ENCODE measurements at regions not wholly inside any gene's neighbourhood (a gene's known extent, or its start where the extent isn't known, plus 50 kb on each side); places are given as distances from the start of the nearest gene placed in this dataset.

DNA sequence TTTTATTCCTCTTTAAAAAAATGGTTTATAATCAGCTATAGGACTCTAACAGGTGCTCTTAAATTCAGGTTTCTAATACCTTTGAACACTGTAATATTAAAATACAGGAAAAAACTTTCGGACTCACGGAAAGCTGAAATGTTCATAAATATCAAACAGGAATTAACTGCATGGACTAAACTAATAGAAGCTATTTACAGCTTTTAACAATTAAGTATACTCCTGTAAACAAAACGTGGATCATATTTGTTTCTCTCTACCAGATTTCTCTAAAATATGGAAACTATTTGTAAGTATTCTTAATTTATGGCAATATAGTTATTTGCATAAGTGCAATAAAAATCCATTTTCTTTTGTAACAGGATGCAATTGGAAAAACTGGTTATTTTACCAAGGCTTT is 108.9 kb upstream of the RESF1 start:
- Histone ChIP-seq H3K27me3 (ENCODE audit: control insufficient read depth in 2 of 2, insufficient read depth in 2 of 2, low read length in 2 of 2) (no peaks in the 10 kb centered on the region), H3K4me2 (ENCODE audit: insufficient read depth, low read length) (no peak overlapping the region), H3K4me1 (ENCODE audit: control insufficient read depth, extremely low read depth, insufficient read depth, low read length) (no peaks in the 10 kb centered on the region), H3K4me3 (replicated peaks in 1 of 3; ENCODE audit: insufficient read depth in 1 of 3, low read depth in 1 of 3, low read length in 3 of 3) (no peak overlapping the region), H3K36me3 (ENCODE audit: control insufficient read depth in 2 of 2, extremely low read depth in 1 of 2, insufficient read depth in 2 of 2, low read length in 2 of 2) (no peaks in the 10 kb centered on the region), H3K9ac (replicated peaks; ENCODE audit: extremely low read depth, insufficient read depth, low read length) (no peak overlapping the region), H4K20me1 (replicated peaks; ENCODE audit: control insufficient read depth, extremely low read depth, insufficient read depth, low read length) (no peaks in the 10 kb centered on the region), H3K9me3 (replicated peaks; ENCODE audit: control insufficient read depth, insufficient read depth, low read length) (peaks cover 7% of the 10 kb centered on the region), H3K79me2 (ENCODE audit: control insufficient read depth, insufficient read depth, low read length) (no peaks in the 10 kb centered on the region), H3K9me1 (replicated peaks; ENCODE audit: control insufficient read depth, extremely low read depth, insufficient read depth, low read length) (no peaks in the 10 kb centered on the region), H3K27ac (ENCODE audit: insufficient read depth, low read depth, low read length) (no peak overlapping the region), H2AFZ (ENCODE audit: low read depth, low read length) (no peak overlapping the region)
- FAIRE-seq (no peak), DNase-seq (ENCODE audit: low read depth, low spot score) (peak; percentile 21)
- BruUV-seq (replicated peaks), result no TSS peak
- intact Hi-C loops (cut with micrococcal nuclease) (no loop called here), dilution Hi-C loops (cut with MboI; ENCODE audit: extremely low pct_ligation_motif_present, low sequenced_read_pairs) (no loop called here)
- POLR2A ChIA-PET, result no interaction called here
- CTCF ChIA-PET, result interaction anchor here (0.7 kb wide), 1 partner anchor 24 kb away, joined by 3 read pairs; no protein-coding TSS in a partner anchor
- TF ChIP-seq POLR2AphosphoS5 (IDR thresholded peaks at IDR 0.05; ENCODE audit: insufficient read depth, low read depth, low read length) (no peak), EZH2 (IDR thresholded peaks at IDR 0.05; ENCODE audit: borderline replicate concordance, low read depth, low read length, severe bottlenecking) (no peak), GATA2 (IDR thresholded peaks at IDR 0.05; ENCODE audit: insufficient read depth, insufficient read length, low read depth, low read length) (no peak), JUN (IDR thresholded peaks at IDR 0.05; ENCODE audit: borderline replicate concordance, insufficient read depth, insufficient read length, low read depth) (no peak), FOS (IDR thresholded peaks at IDR 0.05; ENCODE audit: borderline replicate concordance, insufficient read depth, low read length) (no peak), POLR2A (IDR thresholded peaks at IDR 0.05; ENCODE audit: low read depth, low read length) (no peak), MYC (IDR thresholded peaks at IDR 0.05; ENCODE audit: low read depth, low read length) (no peak)
- TF ChIP-seq, protein P1, sequence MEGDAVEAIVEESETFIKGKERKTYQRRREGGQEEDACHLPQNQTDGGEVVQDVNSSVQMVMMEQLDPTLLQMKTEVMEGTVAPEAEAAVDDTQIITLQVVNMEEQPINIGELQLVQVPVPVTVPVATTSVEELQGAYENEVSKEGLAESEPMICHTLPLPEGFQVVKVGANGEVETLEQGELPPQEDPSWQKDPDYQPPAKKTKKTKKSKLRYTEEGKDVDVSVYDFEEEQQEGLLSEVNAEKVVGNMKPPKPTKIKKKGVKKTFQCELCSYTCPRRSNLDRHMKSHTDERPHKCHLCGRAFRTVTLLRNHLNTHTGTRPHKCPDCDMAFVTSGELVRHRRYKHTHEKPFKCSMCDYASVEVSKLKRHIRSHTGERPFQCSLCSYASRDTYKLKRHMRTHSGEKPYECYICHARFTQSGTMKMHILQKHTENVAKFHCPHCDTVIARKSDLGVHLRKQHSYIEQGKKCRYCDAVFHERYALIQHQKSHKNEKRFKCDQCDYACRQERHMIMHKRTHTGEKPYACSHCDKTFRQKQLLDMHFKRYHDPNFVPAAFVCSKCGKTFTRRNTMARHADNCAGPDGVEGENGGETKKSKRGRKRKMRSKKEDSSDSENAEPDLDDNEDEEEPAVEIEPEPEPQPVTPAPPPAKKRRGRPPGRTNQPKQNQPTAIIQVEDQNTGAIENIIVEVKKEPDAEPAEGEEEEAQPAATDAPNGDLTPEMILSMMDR (IDR thresholded peaks at IDR 0.05; ENCODE audit: extremely low read depth in 1 of 2, insufficient read depth in 1 of 2, low read depth in 1 of 2, low read length in 2 of 2), result no peak
- TF ChIP-seq, protein P2, sequence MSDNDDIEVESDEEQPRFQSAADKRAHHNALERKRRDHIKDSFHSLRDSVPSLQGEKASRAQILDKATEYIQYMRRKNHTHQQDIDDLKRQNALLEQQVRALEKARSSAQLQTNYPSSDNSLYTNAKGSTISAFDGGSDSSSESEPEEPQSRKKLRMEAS (IDR thresholded peaks at IDR 0.05; ENCODE audit: insufficient read depth, insufficient read length), result no peak

Measured in endothelial cell of umbilical vein (primary cell).